AG04450 (cell line): ENCODE measurements at regions not wholly inside any gene's neighbourhood (a gene's known extent, or its start where the extent isn't known, plus 50 kb on each side); places are given as distances from the start of the nearest gene placed in this dataset.
"Not testable (repeated sequence)": the region's sequence is repeated elsewhere in the genome, so short reads cannot be mapped to it uniquely, and the experiment has no call there.

Source experiments
- CTCF ChIA-PET: fragments of 300-600, 350-600 bp; formaldehyde crosslinking; extraction: SDS; loops from one replicate; lab custom pipeline; 2022; ENCODE audit warnings: antibody characterized with exemption, inconsistent platforms; lab: Charles Lee
- POLR2A ChIA-PET: fragments of 350-600 bp; formaldehyde crosslinking; extraction: SDS; loops from one replicate; lab custom pipeline; 2021; ENCODE audit warnings: antibody characterized with exemption, inconsistent platforms; lab: Yijun Ruan, JAX
- DNase-seq: peaks from one replicate; pipeline ENCODE4 v3.0.0-alpha.2; 2011; ENCODE audit warnings: low read depth, low spot score
- H3K27ac ChIP-seq: one replicate; pipeline ENCODE4 v1.5.1; 2012; ENCODE audit warnings: low read depth, low read length, control low read depth
- H3K27me3 ChIP-seq: one replicate; pipeline ENCODE4 v1.6.0; 2012; ENCODE audit warnings: low read length; ENCODE audit not compliant: control insufficient read depth, insufficient read depth
- H3K4me3 ChIP-seq: 2 replicates; pipeline ENCODE4 v1.5.1; 2011; ENCODE audit warnings: mild to moderate bottlenecking, low read depth, low read length, control low read depth
- H3K9me3 ChIP-seq: 2 replicates; pipeline ENCODE4 v1.5.1; 2012; ENCODE audit warnings: low read length; ENCODE audit not compliant: control insufficient read depth, insufficient read depth
- CTCF ChIP-seq: IDR thresholded peaks from 2 replicates; pipeline ENCODE4 v1.5.1; 2011; ENCODE audit warnings: low read depth, low read length, control low read depth, inconsistent platforms

DNA sequence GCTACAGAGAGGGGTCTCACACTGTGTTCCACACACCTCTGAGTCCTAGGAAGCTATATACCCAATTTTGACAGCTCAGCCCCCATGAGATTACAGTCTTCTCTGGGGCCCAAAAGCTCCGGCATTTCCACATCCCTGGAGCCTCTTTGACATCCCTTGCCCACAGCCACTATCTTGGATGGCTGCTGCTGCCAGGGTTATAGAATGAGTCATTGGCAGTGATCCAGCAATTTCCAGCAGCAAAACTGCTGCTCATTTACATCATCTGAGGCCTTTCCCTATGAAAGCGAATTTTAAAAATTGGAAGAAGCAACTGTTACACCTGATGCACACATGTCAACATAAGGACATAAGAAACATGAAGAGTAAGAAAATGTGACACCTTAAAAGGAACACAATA, 590.7 kb downstream of the MEI4 start:
- ChIA-PET CTCF (no interaction called here), POLR2A (no interaction called here)
- Histone ChIP-seq H3K27me3 (no peaks in the 10 kb centered on the region), H3K27ac (no peak overlapping the region), H3K4me3 (no peak overlapping the region), H3K9me3 (peaks cover 12% of the 10 kb centered on the region; the same call in 1 of the 2 replicates)
- no peak for DNase-seq
- TF ChIP-seq CTCF, result no peak

DNA sequence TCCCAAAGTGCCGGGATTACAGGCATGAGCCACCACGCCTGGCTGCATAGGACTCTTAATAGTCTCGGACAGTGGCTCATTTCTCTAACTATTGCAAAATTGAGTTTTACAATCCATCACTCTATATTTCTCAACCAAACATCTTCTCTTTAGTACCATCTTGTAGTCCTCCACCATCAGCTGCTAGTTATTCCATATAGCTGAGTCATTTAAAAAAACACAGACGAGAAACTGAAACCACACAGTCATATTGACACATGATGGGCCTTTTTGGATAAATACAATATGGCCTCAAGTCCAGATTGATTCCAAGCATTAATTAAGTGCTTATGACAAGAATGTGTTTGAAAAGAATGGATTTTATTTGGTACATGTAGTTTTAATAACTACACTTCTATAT, 599.1 kb downstream of the MEI4 start:
- POLR2A ChIA-PET, result no interaction called here
- Histone ChIP-seq H3K4me3 (no peak overlapping the region), H3K27me3 (no peaks in the 10 kb centered on the region), H3K27ac (no peak overlapping the region), H3K9me3 (peaks cover 8% of the 10 kb centered on the region; the same call in 1 of the 2 replicates)
- TF ChIP-seq CTCF, result no peak
- no peak for DNase-seq
- CTCF ChIA-PET, result no interaction called here

DNA sequence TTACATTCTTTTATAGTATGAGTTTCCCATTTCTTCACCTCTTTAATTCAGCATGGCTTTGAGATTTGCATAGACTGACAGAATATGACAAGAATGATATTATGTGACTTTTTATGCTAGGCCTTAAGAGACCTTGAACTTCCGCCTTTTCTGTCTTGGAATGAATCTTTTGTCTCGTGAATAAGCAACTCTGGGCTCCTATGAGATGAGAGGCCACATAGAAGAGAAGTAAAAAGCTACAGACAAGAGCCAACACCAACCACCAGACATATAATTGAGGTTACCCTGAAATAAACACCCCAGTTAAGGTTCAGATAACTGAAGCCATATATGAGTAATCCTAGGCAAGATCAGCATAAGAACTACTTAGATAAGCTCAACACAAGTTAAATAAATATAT, 600.8 kb downstream of the MEI4 start:
- H3K27me3 ChIP-seq, result no peaks in the 10 kb centered on the region
- ChIA-PET POLR2A (no interaction called here), CTCF (no interaction called here)
- H3K4me3 ChIP-seq, result no peak overlapping the region
- TF ChIP-seq CTCF, result no peak
- H3K27ac ChIP-seq, result no peak overlapping the region
- peaks cover 8% of the 10 kb centered on the region; the same call in 1 of the 2 replicates for H3K9me3 ChIP-seq
- DNase-seq, result no peak

- no peak for DNase-seq
- ChIA-PET CTCF (no interaction called here), POLR2A (no interaction called here)
- no peak for TF ChIP-seq CTCF
- peaks cover 11% of the 10 kb centered on the region for H3K9me3 ChIP-seq
- no peak overlapping the region for H3K4me3 ChIP-seq
- H3K27me3 ChIP-seq, result no peaks in the 10 kb centered on the region
- no peak overlapping the region for H3K27ac ChIP-seq
Observed at GRCh38 chr6:78259935-78260334, 607.1 kb downstream of the MEI4 start.

DNA sequence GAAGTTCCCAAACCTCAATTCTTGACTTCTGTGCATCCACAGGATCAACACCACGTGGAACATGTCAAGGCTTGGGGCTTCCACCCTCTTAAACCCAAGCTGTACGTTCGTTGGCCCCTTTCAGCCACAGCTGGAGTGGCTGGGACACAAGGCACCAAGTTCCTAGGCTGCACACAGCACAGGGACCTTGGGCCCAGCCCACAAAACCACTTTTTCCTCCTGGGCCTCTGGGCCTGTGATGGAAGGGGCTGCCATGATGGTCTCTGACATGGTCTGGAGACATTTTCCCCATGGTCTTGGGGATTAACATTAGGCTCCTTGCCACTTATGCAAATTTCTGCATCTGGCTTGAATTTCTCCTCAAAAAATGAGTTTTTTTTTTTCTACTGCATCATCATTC, 606.9 kb upstream of the IRAK1BP1 start:
- H3K4me3 ChIP-seq, H3K27ac ChIP-seq, H3K27me3 ChIP-seq, CTCF ChIA-PET, DNase-seq, POLR2A ChIA-PET: not testable (repeated sequence)
- H3K9me3 ChIP-seq, result peaks cover 11% of the 10 kb centered on the region
